Prostate gland (tissue), 2 donors: ENCODE measurements at regions not wholly inside any gene's neighbourhood (a gene's known extent, or its start where the extent isn't known, plus 50 kb on each side); places are given as distances from the start of the nearest gene placed in this dataset.

Experiments used
- DNase-seq: peaks from one replicate; pipeline ENCODE4 v3.0.0-alpha.2; 2019; ENCODE audit warnings: low spot score
- H3K27ac ChIP-seq, 2 donors: fragments of 200-600 bp; sonication (generic); 2 replicates each; pipeline ENCODE4 v1.5.1; 2017 to 2019
- H3K27me3 ChIP-seq: fragments of 200-600 bp; sonication (generic); replicated peaks from 2 replicates; pipeline ENCODE4 v1.5.1; 2019; ENCODE audit not compliant: insufficient read depth
- H3K36me3 ChIP-seq, 2 donors: fragments of 200-600 bp; sonication (generic); 1 replicate in 1 of 2; 2 replicates in 1 of 2; pipeline versions ENCODE4 v1.5.1 to v1.8.1; 2017 to 2019
- H3K4me1 ChIP-seq: fragments of 200-600 bp; sonication (generic); replicated peaks from 2 replicates; pipeline ENCODE4 v1.5.1; 2019
- H3K4me3 ChIP-seq, 2 donors: fragments of 200-600 bp; sonication (generic); 2 replicates each; pipeline ENCODE4 v1.5.1; 2017 to 2019
- H3K9me3 ChIP-seq: fragments of 200-600 bp; sonication (generic); 2 replicates; pipeline ENCODE4 v1.5.1; 2017
- POLR2A ChIP-seq: fragments of 450-650 bp; IDR thresholded peaks from one replicate; pipeline ENCODE4 v1.6.1; 2016; ENCODE audit warnings: antibody characterized with exemption, mild to moderate bottlenecking
- POLR2AphosphoS5 ChIP-seq: sonication (generic); formaldehyde crosslinking; IDR thresholded peaks from one replicate; pipeline ENCODE4 v1.6.1; 2017; ENCODE audit warnings: antibody characterized with exemption
- WGBS: methylation state at CpG from one replicate; pipeline ENCODE4 v1.1.5; 2018; 5-methylcytosine and 5-hydroxymethylcytosine counted together
- intact Hi-C: fragments of 100-400 bp; cut with DNase I; formaldehyde crosslinking; loops from one replicate; pipeline ENCODE4 v1.14.2; 2022
- TF ChIP-seq, protein P1 (sequence below), 4 experiments: fragments of 200-600 bp in 2 of 4; fragments of 450-650 bp in 2 of 4; sonication (generic) in 2 of 4; IDR thresholded peaks; 1 replicate in 3 of 4; 2 replicates in 1 of 4; pipeline ENCODE4 v1.5.1; 2016 to 2019; ENCODE audit warnings: antibody characterized with exemption in 4 of 4, mild to moderate bottlenecking in 2 of 4, moderate library complexity in 2 of 4

DNA sequence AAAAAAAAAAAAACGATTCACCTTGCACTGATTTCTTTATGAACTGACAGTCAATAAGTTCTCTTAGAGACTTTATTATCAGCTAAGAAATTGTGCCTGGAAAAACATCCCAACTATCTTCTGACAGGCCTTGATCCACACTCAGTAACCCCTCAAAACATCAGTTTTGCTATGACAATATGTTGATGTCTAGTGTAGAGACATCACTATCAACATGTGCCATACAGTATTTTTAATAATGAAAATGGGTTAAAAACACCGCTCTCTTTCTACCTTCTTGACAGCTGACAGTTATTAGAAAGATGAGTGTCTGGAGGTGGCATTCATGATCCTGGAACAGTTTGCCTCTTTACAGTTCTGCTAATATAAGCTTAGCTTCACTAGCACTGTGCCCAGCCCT, 175.8 kb upstream of the TMEM229A start:
- DNase-seq: no peak
- intact Hi-C loops: no loop called here
- Histone ChIP-seq H3K36me3 (no peaks in the 10 kb centered on the region), H3K9me3 (no peaks in the 10 kb centered on the region), H3K4me3 (no peak overlapping the region), H3K27ac (no peak overlapping the region), H3K27me3 (no peaks in the 10 kb centered on the region), H3K4me1 (no peaks in the 10 kb centered on the region)
- no peak for TF ChIP-seq POLR2A
- 65% methylated on average over 2 of the region's 2 CpGs for WGBS

DNA sequence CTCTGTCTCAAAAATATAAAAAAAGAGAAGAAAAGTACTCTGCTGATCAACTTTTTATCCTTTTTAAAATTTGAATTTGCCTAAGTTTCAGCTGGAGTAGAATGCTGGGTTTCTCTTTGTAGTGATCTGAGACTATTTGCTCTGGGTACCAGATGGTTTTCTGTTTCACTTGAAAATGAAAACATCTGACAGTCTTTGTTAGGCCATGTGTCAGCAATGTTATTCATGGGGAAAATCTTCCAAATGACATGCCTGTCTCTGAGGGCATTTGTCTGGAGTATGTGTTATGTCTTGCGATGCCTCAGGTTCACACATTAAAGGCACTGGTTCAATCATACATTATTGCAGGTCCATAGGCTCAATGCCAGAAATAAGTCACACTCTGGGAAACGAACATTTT, 175.3 kb upstream of the TMEM229A start:
- no peak overlapping the region for H3K27ac ChIP-seq
- H3K27me3 ChIP-seq: no peaks in the 10 kb centered on the region
- H3K9me3 ChIP-seq: no peaks in the 10 kb centered on the region
- intact Hi-C loops: no loop called here
- H3K4me1 ChIP-seq: no peaks in the 10 kb centered on the region
- no peaks in the 10 kb centered on the region for H3K36me3 ChIP-seq
- no peak for DNase-seq
- 69% methylated on average over 2 of the region's 2 CpGs for WGBS
- no peak overlapping the region for H3K4me3 ChIP-seq
- TF ChIP-seq POLR2AphosphoS5: no peak

DNA sequence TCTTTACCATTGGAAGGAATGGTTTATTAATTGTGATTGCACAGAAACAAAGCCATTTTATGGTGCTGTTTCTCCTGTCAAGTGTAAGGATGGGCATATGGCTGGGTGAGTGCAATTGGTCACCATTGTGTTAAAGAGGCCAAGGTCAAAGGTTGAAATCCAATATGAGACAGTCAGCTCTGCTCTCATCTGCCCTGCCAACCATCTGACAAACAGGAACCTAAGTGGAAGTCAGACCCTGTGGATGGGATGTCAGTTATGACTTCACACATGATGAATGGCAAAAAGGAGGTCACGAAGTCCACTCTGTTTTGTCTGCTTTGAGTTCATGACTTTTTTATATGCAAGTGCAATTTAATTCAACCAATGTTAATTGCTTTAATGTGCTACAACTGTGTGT, 172.7 kb upstream of the TMEM229A start:
- no peaks in the 10 kb centered on the region for H3K27me3 ChIP-seq
- no peaks in the 10 kb centered on the region for H3K36me3 ChIP-seq
- 92% methylated on average over 1 of the region's 1 CpG for WGBS
- intact Hi-C loops: no loop called here
- no peak overlapping the region for H3K4me3 ChIP-seq
- no peak for DNase-seq
- H3K9me3 ChIP-seq: no peaks in the 10 kb centered on the region
- no peak overlapping the region for H3K27ac ChIP-seq
- TF ChIP-seq POLR2A (no peak), POLR2AphosphoS5 (no peak)
- TF ChIP-seq, protein P1, sequence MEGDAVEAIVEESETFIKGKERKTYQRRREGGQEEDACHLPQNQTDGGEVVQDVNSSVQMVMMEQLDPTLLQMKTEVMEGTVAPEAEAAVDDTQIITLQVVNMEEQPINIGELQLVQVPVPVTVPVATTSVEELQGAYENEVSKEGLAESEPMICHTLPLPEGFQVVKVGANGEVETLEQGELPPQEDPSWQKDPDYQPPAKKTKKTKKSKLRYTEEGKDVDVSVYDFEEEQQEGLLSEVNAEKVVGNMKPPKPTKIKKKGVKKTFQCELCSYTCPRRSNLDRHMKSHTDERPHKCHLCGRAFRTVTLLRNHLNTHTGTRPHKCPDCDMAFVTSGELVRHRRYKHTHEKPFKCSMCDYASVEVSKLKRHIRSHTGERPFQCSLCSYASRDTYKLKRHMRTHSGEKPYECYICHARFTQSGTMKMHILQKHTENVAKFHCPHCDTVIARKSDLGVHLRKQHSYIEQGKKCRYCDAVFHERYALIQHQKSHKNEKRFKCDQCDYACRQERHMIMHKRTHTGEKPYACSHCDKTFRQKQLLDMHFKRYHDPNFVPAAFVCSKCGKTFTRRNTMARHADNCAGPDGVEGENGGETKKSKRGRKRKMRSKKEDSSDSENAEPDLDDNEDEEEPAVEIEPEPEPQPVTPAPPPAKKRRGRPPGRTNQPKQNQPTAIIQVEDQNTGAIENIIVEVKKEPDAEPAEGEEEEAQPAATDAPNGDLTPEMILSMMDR (IDR thresholded peaks at IDR 0.05): no peak
- H3K4me1 ChIP-seq: no peaks in the 10 kb centered on the region

DNA sequence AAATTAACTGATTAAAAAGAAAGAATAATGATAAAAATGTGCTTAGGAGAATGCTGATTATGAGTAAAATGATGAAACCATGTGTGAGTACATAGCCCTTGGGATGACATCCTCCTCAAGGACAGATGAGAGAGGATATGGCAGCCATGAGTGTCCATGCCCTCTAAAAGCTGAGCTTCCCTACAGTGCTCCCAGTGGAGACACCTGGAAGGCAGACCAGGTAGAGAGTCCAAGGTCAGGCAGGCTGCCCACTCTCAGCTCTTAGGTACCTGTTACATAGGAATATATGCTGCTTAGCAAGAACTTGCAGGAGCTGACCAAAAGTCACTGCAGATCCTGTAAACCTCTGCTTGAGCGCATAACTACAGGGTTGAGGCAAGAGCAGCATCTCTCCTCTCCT, 169.7 kb upstream of the TMEM229A start:
- intact Hi-C loops: no loop called here
- no peaks in the 10 kb centered on the region for H3K4me1 ChIP-seq
- no peaks in the 10 kb centered on the region for H3K27me3 ChIP-seq
- DNase-seq: no peak
- 96% methylated on average over 1 of the region's 1 CpG for WGBS
- no peak overlapping the region for H3K4me3 ChIP-seq
- no peaks in the 10 kb centered on the region for H3K36me3 ChIP-seq
- TF ChIP-seq POLR2A (no peak), POLR2AphosphoS5 (no peak)
- TF ChIP-seq, protein P1 (IDR thresholded peaks at IDR 0.05): no peak
- no peak overlapping the region for H3K27ac ChIP-seq
- no peaks in the 10 kb centered on the region for H3K9me3 ChIP-seq

DNA sequence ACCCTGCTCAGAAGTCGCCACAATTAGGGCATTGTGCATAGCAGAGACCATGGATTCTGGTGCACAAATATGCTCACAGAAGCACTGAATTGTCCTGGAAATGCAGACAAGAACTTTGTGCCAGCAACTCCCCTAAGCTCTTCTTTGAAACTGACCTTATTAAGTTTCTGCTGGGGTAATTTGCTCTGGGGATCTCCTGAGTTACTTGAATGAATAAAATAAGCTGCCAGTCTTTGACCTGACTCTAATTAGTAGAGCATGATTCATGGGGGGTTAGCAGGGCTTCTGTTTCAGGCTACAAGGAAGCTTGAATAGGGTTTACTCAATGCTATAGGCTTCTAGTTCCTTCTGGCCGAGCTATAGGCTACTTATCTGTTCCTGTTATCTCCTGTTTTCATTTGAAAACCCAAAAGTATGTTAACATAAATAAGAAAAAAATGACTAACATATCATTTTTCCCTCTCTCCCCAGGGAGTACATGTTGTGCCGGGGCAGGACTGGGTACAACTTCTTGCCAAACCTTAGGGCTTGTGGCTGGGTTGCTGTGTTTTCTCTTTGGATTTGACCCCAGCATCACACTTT, 169.0 kb upstream of the TMEM229A start:
- Histone ChIP-seq H3K4me3 (no peak overlapping the region), H3K27ac (no peak overlapping the region), H3K36me3 (no peaks in the 10 kb centered on the region), H3K9me3 (no peaks in the 10 kb centered on the region), H3K27me3 (no peaks in the 10 kb centered on the region), H3K4me1 (no peaks in the 10 kb centered on the region)
- intact Hi-C loops: no loop called here
- DNase-seq: no peak
- WGBS: 54% methylated on average over 3 of the region's 3 CpGs
- TF ChIP-seq POLR2AphosphoS5: no peak
- TF ChIP-seq POLR2A: no peak
- TF ChIP-seq, protein P1 (IDR thresholded peaks at IDR 0.05): no peak

DNA sequence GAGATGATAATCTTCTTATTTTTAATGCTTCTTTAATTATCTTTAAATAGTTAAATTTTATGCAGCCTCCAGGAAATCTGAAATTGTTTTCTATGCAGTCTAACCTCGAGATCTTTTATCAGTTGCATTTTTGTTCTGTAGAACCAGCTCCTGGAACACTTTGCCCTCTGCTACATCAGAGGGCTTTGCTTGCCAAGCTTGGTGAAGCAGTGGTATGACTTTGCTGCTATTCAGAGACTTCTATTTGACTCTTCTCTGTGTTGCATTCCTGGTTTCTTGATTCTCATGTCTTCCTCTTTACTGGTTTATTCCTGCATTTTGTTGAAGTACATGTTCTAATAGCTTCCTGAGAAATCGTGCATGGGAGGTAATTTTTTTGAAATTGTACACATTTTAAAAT, 163.7 kb upstream of the TMEM229A start:
- TF ChIP-seq, protein P1 (IDR thresholded peaks at IDR 0.05): no peak
- TF ChIP-seq POLR2A: no peak
- no peak for TF ChIP-seq POLR2AphosphoS5

More for the DNA sequence above, 163.7 kb upstream of the TMEM229A start:
- intact Hi-C loops: no loop called here
- no peak overlapping the region for H3K27ac ChIP-seq
- WGBS: 5% methylated on average over 2 of the region's 2 CpGs
- H3K4me1 ChIP-seq: no peaks in the 10 kb centered on the region
- no peaks in the 10 kb centered on the region for H3K36me3 ChIP-seq
- no peak for DNase-seq
- no peaks in the 10 kb centered on the region for H3K9me3 ChIP-seq
- no peak overlapping the region for H3K4me3 ChIP-seq
- no peaks in the 10 kb centered on the region for H3K27me3 ChIP-seq
